ENCODE measurements at regions not wholly inside any gene's neighbourhood (a gene's known extent, or its start where the extent isn't known, plus 50 kb on each side); places are given as distances from the start of the nearest gene placed in this dataset.

DNA sequence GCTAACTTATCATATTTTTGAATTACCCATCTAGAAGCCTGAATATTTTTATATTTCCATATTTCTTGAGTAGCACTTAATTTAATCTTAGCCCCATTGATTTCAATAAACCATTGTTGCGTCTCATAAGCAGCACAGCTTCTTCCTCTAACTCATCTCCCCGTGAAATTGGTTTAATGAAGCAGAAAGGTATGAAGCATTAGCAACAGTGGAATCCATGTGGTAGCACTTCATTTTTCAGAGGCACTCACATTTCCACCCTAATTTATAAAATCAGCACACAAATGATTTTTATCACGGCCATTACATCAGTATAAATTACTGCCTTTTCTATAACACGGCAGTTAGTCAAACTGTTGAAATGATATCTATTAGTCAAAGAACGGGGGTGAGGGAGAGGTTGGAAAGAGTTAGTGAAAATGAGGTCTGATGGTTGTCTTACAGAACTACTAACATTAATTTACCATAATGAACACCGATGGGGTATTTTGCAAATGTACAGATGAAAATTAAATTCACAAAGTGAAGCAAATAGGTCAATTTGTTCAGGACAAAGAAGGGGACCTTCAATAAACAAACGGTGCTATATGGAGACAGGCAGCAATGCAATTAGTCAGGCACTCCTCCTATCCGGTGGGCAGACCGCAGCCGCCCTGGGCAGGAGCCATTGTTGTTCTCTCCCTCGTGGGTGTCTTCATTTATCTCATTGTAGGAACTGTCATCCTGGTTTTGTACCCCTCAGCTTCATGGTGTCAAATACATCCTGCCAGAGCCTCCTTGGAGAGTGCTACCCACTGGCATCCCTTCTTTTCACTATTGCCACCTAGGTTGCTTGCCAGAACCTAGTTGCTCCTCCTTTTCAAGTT, 205.7 kb downstream of the SOX3 start:
- H3K4me3 ChIP-seq (ENCODE audit: control insufficient read depth, low read depth, low read length), result no peak overlapping the region
- no peak for TF ChIP-seq CTCF (IDR thresholded peaks at IDR 0.05; ENCODE audit: control insufficient read depth, insufficient read depth, low read depth, low read length, missing control alignments)
- DNase-seq (ENCODE audit: low read depth), result no peak

- no peak for TF ChIP-seq CTCF (IDR thresholded peaks at IDR 0.05; ENCODE audit: control insufficient read depth, insufficient read depth, low read depth, low read length, missing control alignments)
- no peak overlapping the region for H3K4me3 ChIP-seq (ENCODE audit: control insufficient read depth, low read depth, low read length)
- no peak for DNase-seq (ENCODE audit: low read depth)
Observed at GRCh38 chrX:140297273-140297672, 207.6 kb downstream of the SOX3 start.

DNA sequence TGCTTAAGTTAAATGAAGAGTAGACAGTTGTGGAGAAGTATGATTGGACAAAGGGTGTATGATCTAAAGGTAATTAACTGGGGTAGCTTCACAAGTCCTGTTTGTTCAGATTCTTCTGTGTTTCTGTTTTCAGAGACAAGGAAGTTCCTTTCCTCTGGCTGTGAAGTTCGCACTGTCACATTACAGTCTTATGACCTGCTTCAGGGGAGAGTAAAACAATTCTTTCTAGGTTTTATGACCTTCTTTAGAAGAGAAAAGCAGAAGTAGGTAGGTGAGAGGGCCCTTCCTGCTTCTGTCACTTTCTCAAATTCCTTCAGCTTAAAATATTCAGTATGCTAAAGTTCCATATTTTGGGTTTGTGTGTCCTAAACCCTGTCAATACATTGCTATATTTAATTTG, 211.9 kb downstream of the SOX3 start:
- DNase-seq (ENCODE audit: low read depth), result no peak
- no peak for TF ChIP-seq CTCF (IDR thresholded peaks at IDR 0.05; ENCODE audit: control insufficient read depth, insufficient read depth, low read depth, low read length, missing control alignments)
- H3K4me3 ChIP-seq (ENCODE audit: control insufficient read depth, low read depth, low read length), result no peak overlapping the region

DNA sequence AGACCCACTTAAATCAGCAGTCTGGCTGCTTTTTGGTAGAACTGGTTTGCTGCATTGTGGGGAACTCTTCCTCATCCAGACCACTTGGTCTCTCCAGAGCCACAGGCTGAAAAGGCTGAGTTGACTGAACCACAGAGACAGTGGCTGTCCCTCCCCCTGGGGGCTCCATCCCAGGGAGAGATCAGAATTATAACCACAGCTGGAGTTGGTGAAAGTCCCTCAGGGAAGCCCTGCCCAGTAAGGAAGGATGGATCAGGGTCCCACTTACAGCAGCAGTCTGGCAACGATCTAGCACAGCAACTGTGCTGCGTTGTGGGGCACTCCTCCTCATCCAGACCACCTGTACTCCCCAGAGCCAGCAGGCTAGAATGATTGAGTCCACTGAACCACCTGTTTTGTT, 212.7 kb downstream of the SOX3 start:
- no peak for DNase-seq (ENCODE audit: low read depth)
- H3K4me3 ChIP-seq (ENCODE audit: control insufficient read depth, low read depth, low read length), result no peak overlapping the region
- no peak for TF ChIP-seq CTCF (IDR thresholded peaks at IDR 0.05; ENCODE audit: control insufficient read depth, insufficient read depth, low read depth, low read length, missing control alignments)

GRCh38 chrX:140274811-140275525, 229.9 kb downstream of the SOX3 start:
- no peak for DNase-seq (ENCODE audit: low read depth)

GRCh38 chrX:140273921-140274320, 230.9 kb downstream of the SOX3 start:
- H3K4me3 ChIP-seq (ENCODE audit: control insufficient read depth, low read depth, low read length), result no peak overlapping the region
- TF ChIP-seq CTCF (IDR thresholded peaks at IDR 0.05; ENCODE audit: control insufficient read depth, insufficient read depth, low read depth, low read length, missing control alignments), result no peak
- DNase-seq (ENCODE audit: low read depth), result no peak

More at GRCh38 chrX:140274811-140275525, 229.9 kb downstream of the SOX3 start:
- no peak overlapping the region for H3K4me3 ChIP-seq (ENCODE audit: control insufficient read depth, low read depth, low read length)
- TF ChIP-seq CTCF (IDR thresholded peaks at IDR 0.05; ENCODE audit: control insufficient read depth, insufficient read depth, low read depth, low read length, missing control alignments), result no peak
